ENCODE measurements at regions not wholly inside any gene's neighbourhood (a gene's known extent, or its start where the extent isn't known, plus 50 kb on each side); places are given as distances from the start of the nearest gene placed in this dataset.

GRCh38 chr6:106916891-106917290 is 57.6 kb downstream of the CD24 start:
- Histone ChIP-seq H3K9me2 (ENCODE audit: insufficient read depth) (no peaks in the 10 kb centered on the region), H3K4me2 (ENCODE audit: low read length) (no peak overlapping the region), H3K27me3 (ENCODE audit: insufficient read depth, low read length) (no peaks in the 10 kb centered on the region), H3K9ac (ENCODE audit: low read length) (no peak overlapping the region), H3K27ac (ENCODE audit: low read depth, low read length) (no peak overlapping the region), H3K4me1 (ENCODE audit: control insufficient read depth in 1 of 2, insufficient read depth in 2 of 2, low read length in 2 of 2) (peaks cover 0 to 6% of the 10 kb centered on the region in 2 experiments; a peak in 2 of 4 replicates), H3K79me2 (ENCODE audit: insufficient read depth, low read length) (no peaks in the 10 kb centered on the region), H3K36me3 (ENCODE audit: control insufficient read depth in 1 of 2, insufficient read depth in 2 of 2, low read length in 2 of 2) (no peaks in the 10 kb centered on the region), H3K9me3 (ENCODE audit: control insufficient read depth in 1 of 2, insufficient read depth in 1 of 2, low read depth in 1 of 2, low read length in 2 of 2) (no peaks in the 10 kb centered on the region), H3K4me3 (replicated peaks in 1 of 2; ENCODE audit: low read depth in 1 of 2, low read length in 2 of 2) (no peak overlapping the region), H4K20me1 (ENCODE audit: insufficient read depth) (no peaks in the 10 kb centered on the region), H2AFZ (ENCODE audit: low read depth, low read length, poor library complexity, severe bottlenecking) (no peak overlapping the region)
- ATAC-seq (no peak), DNase-seq (ENCODE audit: low read depth, low spot score) (no peak)
- intact Hi-C loops (cut with micrococcal nuclease), result no loop called here
- ChIA-PET POLR2A (no interaction called here), CTCF (no interaction called here), RAD21 (ENCODE audit: low non-redundant PET in 1 of 2, low total read pairs in 2 of 2, uncharacterized antibody in 2 of 2, unreplicated experiment in 2 of 2) (no interaction called here)
- no TSS peak for BruUV-seq (replicated peaks)
- TF ChIP-seq POLR2A (IDR thresholded peaks at IDR 0.05; ENCODE audit: borderline replicate concordance, extremely low read depth, insufficient read depth, insufficient read length), result no peak
- TF ChIP-seq, protein P1, sequence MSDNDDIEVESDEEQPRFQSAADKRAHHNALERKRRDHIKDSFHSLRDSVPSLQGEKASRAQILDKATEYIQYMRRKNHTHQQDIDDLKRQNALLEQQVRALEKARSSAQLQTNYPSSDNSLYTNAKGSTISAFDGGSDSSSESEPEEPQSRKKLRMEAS (IDR thresholded peaks at IDR 0.05), result no peak
- no peak for TF ChIP-seq EZH2 (IDR thresholded peaks at IDR 0.05)
- no peak for TF ChIP-seq RAD21 (IDR thresholded peaks at IDR 0.05; ENCODE audit: low read depth)

GRCh38 chr6:106913676-106914280 is 60.8 kb downstream of the CD24 start:
- H2AFZ ChIP-seq (ENCODE audit: low read depth, low read length, poor library complexity, severe bottlenecking), result peak overlapping the region; percentile 45
- no peaks in the 10 kb centered on the region for H3K79me2 ChIP-seq (ENCODE audit: insufficient read depth, low read length)
- ChIA-PET POLR2A (no interaction called here), CTCF (no interaction called here), RAD21 (ENCODE audit: low non-redundant PET in 1 of 2, low total read pairs in 2 of 2, uncharacterized antibody in 2 of 2, unreplicated experiment in 2 of 2) (no interaction called here)
- peaks cover 0 to 6% of the 10 kb centered on the region in 2 experiments; a peak in 2 of 4 replicates for H3K4me1 ChIP-seq (ENCODE audit: control insufficient read depth in 1 of 2, insufficient read depth in 2 of 2, low read length in 2 of 2)
- H3K9me3 ChIP-seq (ENCODE audit: control insufficient read depth in 1 of 2, insufficient read depth in 1 of 2, low read depth in 1 of 2, low read length in 2 of 2), result no peaks in the 10 kb centered on the region
- no peak overlapping the region for H3K4me3 ChIP-seq (replicated peaks in 1 of 2; ENCODE audit: low read depth in 1 of 2, low read length in 2 of 2)
- intact Hi-C loops (cut with micrococcal nuclease), result no loop called here
- H3K4me2 ChIP-seq (ENCODE audit: low read length), result peak overlapping the region; percentile 25; the same call in 1 of the 2 replicates
- H3K36me3 ChIP-seq (ENCODE audit: control insufficient read depth in 1 of 2, insufficient read depth in 2 of 2, low read length in 2 of 2), result no peaks in the 10 kb centered on the region
- H3K9ac ChIP-seq (ENCODE audit: low read length), result no peak overlapping the region
- BruUV-seq (replicated peaks), result no TSS peak
- no peaks in the 10 kb centered on the region for H3K27me3 ChIP-seq (ENCODE audit: insufficient read depth, low read length)
- no peak for DNase-seq (ENCODE audit: low read depth, low spot score)
- H3K27ac ChIP-seq (ENCODE audit: low read depth, low read length), result no peak overlapping the region
- H4K20me1 ChIP-seq (ENCODE audit: insufficient read depth), result no peaks in the 10 kb centered on the region
- no peaks in the 10 kb centered on the region for H3K9me2 ChIP-seq (ENCODE audit: insufficient read depth)
- TF ChIP-seq TCF7L2 (IDR thresholded peaks at IDR 0.05; ENCODE audit: borderline replicate concordance, extremely low read depth, insufficient read depth, insufficient read length) (no peak), POLR2A (IDR thresholded peaks at IDR 0.05; ENCODE audit: borderline replicate concordance, extremely low read depth, insufficient read depth, insufficient read length) (no peak), ELF1 (IDR thresholded peaks at IDR 0.05; ENCODE audit: borderline replicate concordance, low read depth) (no peak), EZH2 (IDR thresholded peaks at IDR 0.05) (no peak), CEBPB (IDR thresholded peaks at IDR 0.05; ENCODE audit: low read depth) (no peak), EZH2phosphoT487 (IDR thresholded peaks at IDR 0.05; ENCODE audit: borderline replicate concordance) (no peak), SIN3A (IDR thresholded peaks at IDR 0.05; ENCODE audit: low read depth) (no peak), POLR2AphosphoS5 (IDR thresholded peaks at IDR 0.05; ENCODE audit: low read depth, low read length) (no peak)
- TF ChIP-seq, protein P2, sequence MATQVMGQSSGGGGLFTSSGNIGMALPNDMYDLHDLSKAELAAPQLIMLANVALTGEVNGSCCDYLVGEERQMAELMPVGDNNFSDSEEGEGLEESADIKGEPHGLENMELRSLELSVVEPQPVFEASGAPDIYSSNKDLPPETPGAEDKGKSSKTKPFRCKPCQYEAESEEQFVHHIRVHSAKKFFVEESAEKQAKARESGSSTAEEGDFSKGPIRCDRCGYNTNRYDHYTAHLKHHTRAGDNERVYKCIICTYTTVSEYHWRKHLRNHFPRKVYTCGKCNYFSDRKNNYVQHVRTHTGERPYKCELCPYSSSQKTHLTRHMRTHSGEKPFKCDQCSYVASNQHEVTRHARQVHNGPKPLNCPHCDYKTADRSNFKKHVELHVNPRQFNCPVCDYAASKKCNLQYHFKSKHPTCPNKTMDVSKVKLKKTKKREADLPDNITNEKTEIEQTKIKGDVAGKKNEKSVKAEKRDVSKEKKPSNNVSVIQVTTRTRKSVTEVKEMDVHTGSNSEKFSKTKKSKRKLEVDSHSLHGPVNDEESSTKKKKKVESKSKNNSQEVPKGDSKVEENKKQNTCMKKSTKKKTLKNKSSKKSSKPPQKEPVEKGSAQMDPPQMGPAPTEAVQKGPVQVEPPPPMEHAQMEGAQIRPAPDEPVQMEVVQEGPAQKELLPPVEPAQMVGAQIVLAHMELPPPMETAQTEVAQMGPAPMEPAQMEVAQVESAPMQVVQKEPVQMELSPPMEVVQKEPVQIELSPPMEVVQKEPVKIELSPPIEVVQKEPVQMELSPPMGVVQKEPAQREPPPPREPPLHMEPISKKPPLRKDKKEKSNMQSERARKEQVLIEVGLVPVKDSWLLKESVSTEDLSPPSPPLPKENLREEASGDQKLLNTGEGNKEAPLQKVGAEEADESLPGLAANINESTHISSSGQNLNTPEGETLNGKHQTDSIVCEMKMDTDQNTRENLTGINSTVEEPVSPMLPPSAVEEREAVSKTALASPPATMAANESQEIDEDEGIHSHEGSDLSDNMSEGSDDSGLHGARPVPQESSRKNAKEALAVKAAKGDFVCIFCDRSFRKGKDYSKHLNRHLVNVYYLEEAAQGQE (IDR thresholded peaks at IDR 0.05; ENCODE audit: low read depth), result no peak
- ATAC-seq, result no peak
